GM23338 (cell line): ENCODE measurements at regions not wholly inside any gene's neighbourhood (a gene's known extent, or its start where the extent isn't known, plus 50 kb on each side); places are given as distances from the start of the nearest gene placed in this dataset.

Source experiments
- ATAC-seq: fragments of 200-7000 bp; cut with Tn5 transposase; 3 replicates; pipeline ENCODE4 v1.9.1; 2020
- DNase-seq: peaks from one replicate; pipeline ENCODE4 v3.0.0-alpha.2; 2015; ENCODE audit warnings: low spot score
- H2AFZ ChIP-seq: fragments of 200-600 bp; sonication (generic); 2 replicates; pipeline ENCODE4 v1.8.0; 2016; ENCODE audit warnings: antibody characterized with exemption, mild to moderate bottlenecking, moderate library complexity
- H3F3A ChIP-seq: fragments of 200-600 bp; sonication (generic); replicated peaks from 2 replicates; pipeline ENCODE4 v1.8.0; 2017; ENCODE audit warnings: antibody characterized with exemption, mixed run types, low read depth
- H3K27ac ChIP-seq: fragments of 200-600 bp; sonication (generic); 2 replicates; pipeline ENCODE4 v1.6.1; 2016; ENCODE audit warnings: low read depth
- H3K27me3 ChIP-seq: fragments of 200-600 bp; sonication (generic); 2 replicates; pipeline ENCODE4 v1.8.0; 2016; ENCODE audit warnings: mild to moderate bottlenecking, mixed run types, moderate library complexity; ENCODE audit not compliant: insufficient read depth
- H3K36me3 ChIP-seq: fragments of 200-600 bp; sonication (generic); 2 replicates; pipeline ENCODE4 v1.8.0; 2016; ENCODE audit warnings: mild to moderate bottlenecking; ENCODE audit not compliant: insufficient read depth
- H3K4me1 ChIP-seq: fragments of 200-600 bp; sonication (generic); 2 replicates; pipeline ENCODE4 v1.8.0; 2016; ENCODE audit warnings: mild to moderate bottlenecking, moderate library complexity; ENCODE audit not compliant: insufficient read depth
- H3K4me2 ChIP-seq: fragments of 200-600 bp; sonication (generic); 2 replicates; pipeline ENCODE4 v1.7.1; 2017; ENCODE audit warnings: mixed run types
- H3K4me3 ChIP-seq: fragments of 200-600 bp; sonication (generic); 2 replicates; pipeline ENCODE4 v1.6.1; 2016; ENCODE audit warnings: mixed run types
- H3K79me2 ChIP-seq: fragments of 200-600 bp; sonication (generic); replicated peaks from 2 replicates; pipeline ENCODE4 v1.8.0; 2017; ENCODE audit warnings: mild to moderate bottlenecking; ENCODE audit not compliant: insufficient read depth
- H3K9me2 ChIP-seq: fragments of 200-600 bp; sonication (generic); 2 replicates; pipeline ENCODE4 v1.8.0; 2017; ENCODE audit not compliant: insufficient read depth
- H4K20me1 ChIP-seq: fragments of 200-600 bp; sonication (generic); replicated peaks from 2 replicates; pipeline ENCODE4 v1.8.0; 2017; ENCODE audit warnings: mild to moderate bottlenecking; ENCODE audit not compliant: insufficient read depth
- H3K27ac Mint-ChIP-seq: 2 replicates; pipeline ENCODE4 v1.8.0; 2020; ENCODE audit warnings: inconsistent platforms, mild to moderate bottlenecking, moderate library complexity, mixed read lengths
- H3K27me3 Mint-ChIP-seq: 3 replicates; pipeline ENCODE4 v1.8.0; 2022; ENCODE audit warnings: low read depth, mild to moderate bottlenecking, moderate library complexity, mixed read lengths, inconsistent platforms; ENCODE audit not compliant: insufficient read depth, poor library complexity
- H3K36me3 Mint-ChIP-seq: 3 replicates; pipeline ENCODE4 v1.8.0; 2021; ENCODE audit warnings: low read depth, mild to moderate bottlenecking, inconsistent platforms, moderate library complexity, mixed read lengths
- H3K4me1 Mint-ChIP-seq: 3 replicates; pipeline ENCODE4 v1.8.0; 2020; ENCODE audit warnings: mild to moderate bottlenecking, inconsistent platforms, mixed read lengths
- H3K4me3 Mint-ChIP-seq: 3 replicates; pipeline ENCODE4 v1.8.0; 2021; ENCODE audit warnings: moderate library complexity, mild to moderate bottlenecking, inconsistent platforms, mixed read lengths
- H3K9me3 Mint-ChIP-seq: 3 replicates; pipeline ENCODE4 v1.8.0; 2020; ENCODE audit warnings: moderate library complexity, mild to moderate bottlenecking, inconsistent platforms, mixed read lengths
- CREB1 ChIP-seq: fragments of 250-450 bp; sonication (Bioruptor Pico); IDR thresholded peaks from 2 replicates; pipeline ENCODE4 v1.5.0; 2020; ENCODE audit warnings: low read depth, mild to moderate bottlenecking, moderate library complexity
- CTCF ChIP-seq, 2 experiments: fragments of 200-600 bp in 1 of 2; sonication (generic) in 1 of 2; conservative IDR thresholded peaks; 2 replicates each; pipeline versions ENCODE4 v1.5.1 to v1.6.1; 2016 to 2017; ENCODE audit warnings: antibody characterized with exemption in 2 of 2, low read depth in 2 of 2, mild to moderate bottlenecking in 2 of 2, moderate library complexity in 1 of 2
- ETS1 ChIP-seq: IDR thresholded peaks from 2 replicates; pipeline ENCODE4 v1.6.1; 2016; ENCODE audit warnings: antibody characterized with exemption
- EZH2 ChIP-seq: fragments of 200-600 bp; sonication (generic); IDR thresholded peaks from one replicate; pipeline ENCODE4 v1.8.0; 2017; ENCODE audit warnings: antibody characterized with exemption, mild to moderate bottlenecking, low read depth; ENCODE audit not compliant: unreplicated experiment
- JUNB ChIP-seq: IDR thresholded peaks from one replicate; pipeline ENCODE4 v1.6.1; 2016; ENCODE audit warnings: antibody characterized with exemption; ENCODE audit not compliant: unreplicated experiment
- NANOG ChIP-seq: IDR thresholded peaks from 2 replicates; pipeline ENCODE4 v1.6.1; 2016; ENCODE audit warnings: antibody characterized with exemption, borderline replicate concordance
- POLR2AphosphoS5 ChIP-seq: IDR thresholded peaks from 2 replicates; pipeline ENCODE4 v1.6.1; 2016; ENCODE audit warnings: antibody characterized with exemption, low read depth
- REST ChIP-seq: IDR thresholded peaks from one replicate; pipeline ENCODE4 v1.6.1; 2018; ENCODE audit warnings: antibody characterized with exemption; ENCODE audit not compliant: unreplicated experiment
- STAT1 ChIP-seq: IDR thresholded peaks from one replicate; pipeline ENCODE4 v1.6.1; 2016; ENCODE audit warnings: antibody characterized with exemption; ENCODE audit not compliant: unreplicated experiment
- ZNF114 ChIP-seq: fragments of 250-450 bp; sonication (Bioruptor Pico); IDR thresholded peaks from 2 replicates; pipeline ENCODE4 v1.5.0; 2020; ENCODE audit warnings: mild to moderate bottlenecking, moderate library complexity
- ZNF331 ChIP-seq: fragments of 250-450 bp; sonication (Bioruptor Pico); IDR thresholded peaks from 2 replicates; pipeline ENCODE4 v1.5.0; 2020; ENCODE audit warnings: low read depth, mild to moderate bottlenecking, moderate library complexity

DNA sequence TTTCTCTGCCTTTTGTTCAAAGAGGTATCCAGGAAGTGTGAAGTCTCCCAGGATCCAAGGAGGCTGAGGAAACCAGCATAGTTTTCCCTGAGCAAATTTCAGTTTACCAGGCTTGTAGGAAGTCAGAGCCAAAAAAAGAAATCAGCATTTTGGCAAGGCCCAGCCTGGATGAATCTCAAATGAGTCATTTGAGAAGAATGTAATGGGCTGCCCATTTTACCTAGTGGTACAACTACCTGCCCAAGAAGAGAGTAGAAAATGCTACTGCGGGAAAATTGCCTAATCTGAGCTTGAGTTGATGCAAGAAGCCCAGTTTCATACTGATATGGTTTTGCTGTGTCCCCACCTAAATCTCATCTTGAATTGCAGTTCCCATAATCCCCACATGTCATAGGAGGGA lies 284.1 kb upstream of the ZNF507 start:
- Mint-ChIP-seq H3K27ac (no peak overlapping the region), H3K9me3 (no peaks in the 10 kb centered on the region), H3K4me3 (no peak overlapping the region), H3K27me3 (peaks cover 4% of the 10 kb centered on the region), H3K36me3 (no peaks in the 10 kb centered on the region), H3K4me1 (peaks cover 11% of the 10 kb centered on the region)
- H3K27ac ChIP-seq: no peak overlapping the region
- peaks cover 6% of the 10 kb centered on the region for H3K4me1 ChIP-seq
- DNase-seq (no peak), ATAC-seq (no peak)
- TF ChIP-seq NANOG (no peak), STAT1 (no peak)
- peaks cover 10% of the 10 kb centered on the region; the same call in 1 of the 2 replicates for H3K9me2 ChIP-seq
- no peaks in the 10 kb centered on the region for H3F3A ChIP-seq
- H4K20me1 ChIP-seq: no peaks in the 10 kb centered on the region
- no peaks in the 10 kb centered on the region for H3K36me3 ChIP-seq
- H2AFZ ChIP-seq: peak overlapping the region; percentile 78; the same call in 1 of the 2 replicates
- H3K79me2 ChIP-seq: no peaks in the 10 kb centered on the region
- H3K4me3 ChIP-seq: no peak overlapping the region
- H3K27me3 ChIP-seq: no peaks in the 10 kb centered on the region
- H3K4me2 ChIP-seq: no peak overlapping the region

DNA sequence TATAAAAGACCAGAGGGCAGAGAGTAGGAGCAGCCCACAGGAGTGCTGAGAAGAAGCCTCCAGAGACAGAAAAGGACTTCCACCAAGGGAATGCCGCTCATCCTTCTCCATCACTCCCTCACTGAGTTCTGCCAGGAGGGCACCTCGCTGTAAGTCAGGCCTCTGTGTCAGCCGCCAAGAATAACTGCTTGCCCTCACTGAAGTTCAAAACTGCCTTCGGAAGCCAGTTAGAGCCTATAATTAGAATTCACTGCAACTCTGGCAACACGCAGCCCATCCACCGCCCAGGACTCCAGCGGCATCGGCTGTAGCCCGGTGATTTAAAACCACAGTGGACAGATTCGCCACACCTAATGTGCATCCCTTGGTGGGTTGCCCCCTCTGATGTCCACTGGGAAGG lies 281.8 kb upstream of the ZNF507 start:
- Histone ChIP-seq H3K79me2 (no peaks in the 10 kb centered on the region), H3K4me1 (no peaks in the 10 kb centered on the region), H4K20me1 (no peaks in the 10 kb centered on the region), H2AFZ (no peak overlapping the region; the same call in 1 of the 2 replicates), H3K36me3 (no peaks in the 10 kb centered on the region), H3K4me3 (no peak overlapping the region), H3K9me2 (no peaks in the 10 kb centered on the region), H3F3A (no peaks in the 10 kb centered on the region), H3K4me2 (no peak overlapping the region), H3K27me3 (no peaks in the 10 kb centered on the region), H3K27ac (no peak overlapping the region)
- no peaks in the 10 kb centered on the region for H3K9me3 Mint-ChIP-seq
- no peak for DNase-seq
- no peak overlapping the region for H3K27ac Mint-ChIP-seq
- no peak for ATAC-seq
- no peak overlapping the region for H3K4me3 Mint-ChIP-seq
- H3K4me1 Mint-ChIP-seq: peaks cover 4% of the 10 kb centered on the region; the same call in 1 of the 3 replicates
- H3K36me3 Mint-ChIP-seq: no peaks in the 10 kb centered on the region
- peaks cover 4% of the 10 kb centered on the region for H3K27me3 Mint-ChIP-seq
- no peak for TF ChIP-seq JUNB
- TF ChIP-seq POLR2AphosphoS5: no peak
- no peak for TF ChIP-seq REST
- no peak for TF ChIP-seq STAT1
- TF ChIP-seq EZH2: no peak
- no peak for TF ChIP-seq ZNF331 (CRISPR knock-in tag)
- no peak for TF ChIP-seq CTCF (conservative IDR thresholded peaks at IDR 0.05; ENCODE audit: low read depth in 2 of 2)
- no peak for TF ChIP-seq CREB1
- TF ChIP-seq NANOG: no peak
- no peak for TF ChIP-seq ZNF114 (CRISPR knock-in tag)
- no peak for TF ChIP-seq ETS1
